Right hindlimb (tissue), 1 donor: ENCODE measurements at regions not wholly inside any gene's neighbourhood (a gene's known extent, or its start where the extent isn't known, plus 50 kb on each side); places are given as distances from the start of the nearest gene placed in this dataset.
"Not testable (repeated sequence)": the region's sequence is repeated elsewhere in the genome, so short reads cannot be mapped to it uniquely, and the experiment has no call there.

Experiments used
- DNase-seq: peaks from one replicate; pipeline ENCODE4 v3.0.0-alpha.2; 2018

- no peak for DNase-seq
Observed at GRCh38 chr5:32534041-32534440, 51.3 kb upstream of the SUB1 start.

- no peak for DNase-seq
Observed at GRCh38 chr5:32531885-32532520, 53.4 kb upstream of the SUB1 start.

- DNase-seq: not testable (repeated sequence)
Observed at GRCh38 chr5:32527321-32527720, 58.0 kb upstream of the SUB1 start.

GRCh38 chr5:32526810-32527209, 58.5 kb upstream of the SUB1 start:
- no peak for DNase-seq

GRCh38 chr5:32523625-32524024, 61.7 kb upstream of the SUB1 start:
- no peak for DNase-seq

GRCh38 chr5:32522429-32523143, 62.8 kb upstream of the SUB1 start:
- no peak for DNase-seq

- no peak for DNase-seq
Observed at GRCh38 chr5:32521481-32521880, 63.9 kb upstream of the SUB1 start.

GRCh38 chr5:32520972-32521371, 64.4 kb upstream of the SUB1 start:
- DNase-seq: no peak

- DNase-seq: no peak
Observed at GRCh38 chr5:32520356-32520755, 65.0 kb upstream of the SUB1 start.

GRCh38 chr5:32519508-32519907, 65.8 kb upstream of the SUB1 start:
- no peak for DNase-seq

- DNase-seq: no peak
Observed at GRCh38 chr5:32514806-32515205, 70.3 kb upstream of the ZFR start.

- DNase-seq: no peak
Observed at GRCh38 chr5:32512926-32513325, 68.4 kb upstream of the ZFR start.

GRCh38 chr5:32511776-32512374, 67.3 kb upstream of the ZFR start:
- no peak for DNase-seq

GRCh38 chr5:32510860-32511259, 66.3 kb upstream of the ZFR start:
- DNase-seq: no peak

- DNase-seq: no peak
Observed at GRCh38 chr5:32508806-32509805, 64.6 kb upstream of the ZFR start.

- DNase-seq: no peak
Observed at GRCh38 chr5:32507738-32508434, 63.3 kb upstream of the ZFR start.

GRCh38 chr5:32506799-32507198, 62.3 kb upstream of the ZFR start:
- DNase-seq: no peak

- peak; percentile 88 for DNase-seq
Observed at GRCh38 chr5:32506201-32506661, 61.7 kb upstream of the ZFR start.

GRCh38 chr5:32505756-32506155, 61.2 kb upstream of the ZFR start:
- DNase-seq: peak; percentile 53

- peak; percentile 93 for DNase-seq
Observed at GRCh38 chr5:32504989-32505596, 60.6 kb upstream of the ZFR start.

- no peak for DNase-seq
Observed at GRCh38 chr5:32504329-32504988, 59.9 kb upstream of the ZFR start.
